Trophoblast cell (in vitro differentiated cells and primary cell): ENCODE measurements at regions not wholly inside any gene's neighbourhood (a gene's known extent, or its start where the extent isn't known, plus 50 kb on each side); places are given as distances from the start of the nearest gene placed in this dataset.

Experiments
- DNase-seq, 2 donors: peaks; one replicate each; pipeline ENCODE4 v3.0.0-alpha.2; 2016
- H2AFZ ChIP-seq: 2 replicates; pipeline ENCODE4 v1.6.1; 2013; ENCODE audit warnings: low read length, moderate library complexity, mild to moderate bottlenecking; ENCODE audit not compliant: insufficient read depth, poor library complexity
- H2AK5ac ChIP-seq: 2 replicates; pipeline ENCODE4 v1.6.1; 2013; ENCODE audit warnings: mild to moderate bottlenecking, low read length
- H2BK120ac ChIP-seq: 2 replicates; pipeline ENCODE4 v1.6.1; 2013; ENCODE audit warnings: low read length, mild to moderate bottlenecking, moderate library complexity; ENCODE audit not compliant: insufficient read depth, poor library complexity
- H2BK12ac ChIP-seq: 2 replicates; pipeline ENCODE4 v1.6.1; 2013; ENCODE audit warnings: mild to moderate bottlenecking, low read length, moderate library complexity
- H2BK5ac ChIP-seq: 2 replicates; pipeline ENCODE4 v1.6.1; 2013; ENCODE audit warnings: low read length, low read depth, moderate library complexity, mild to moderate bottlenecking; ENCODE audit not compliant: poor library complexity
- H3K14ac ChIP-seq: 2 replicates; pipeline ENCODE4 v1.6.1; 2013; ENCODE audit warnings: mild to moderate bottlenecking, low read length
- H3K18ac ChIP-seq: 2 replicates; pipeline ENCODE4 v1.6.1; 2013; ENCODE audit warnings: mild to moderate bottlenecking, low read length
- H3K23ac ChIP-seq: 2 replicates; pipeline ENCODE4 v1.6.1; 2013; ENCODE audit warnings: low read length
- H3K27ac ChIP-seq: 2 replicates; pipeline ENCODE4 v1.5.1; 2013; ENCODE audit warnings: low read depth, mild to moderate bottlenecking, inconsistent platforms, low read length, moderate library complexity
- H3K27me3 ChIP-seq: 2 replicates; pipeline ENCODE4 v1.6.1; 2013; ENCODE audit warnings: inconsistent platforms, mild to moderate bottlenecking, low read length, moderate library complexity; ENCODE audit not compliant: insufficient read depth
- H3K36me3 ChIP-seq, 2 experiments: 1 replicate in 1 of 2; 2 replicates in 1 of 2; pipeline ENCODE4 v1.6.1; 2013; ENCODE audit warnings: low read length in 2 of 2, mild to moderate bottlenecking in 2 of 2, moderate library complexity in 1 of 2; ENCODE audit not compliant: insufficient read depth in 2 of 2, control insufficient read depth in 1 of 2
- H3K4ac ChIP-seq: 2 replicates; pipeline ENCODE4 v1.6.1; 2013; ENCODE audit warnings: low read depth, mild to moderate bottlenecking, low read length, moderate library complexity
- H3K4me1 ChIP-seq, 2 experiments: 1 replicate in 1 of 2; 2 replicates in 1 of 2; pipeline ENCODE4 v1.6.1; 2013; ENCODE audit warnings: low read length in 2 of 2, mild to moderate bottlenecking in 2 of 2, moderate library complexity in 1 of 2; ENCODE audit not compliant: insufficient read depth in 2 of 2, control insufficient read depth in 1 of 2
- H3K4me2 ChIP-seq: 2 replicates; pipeline ENCODE4 v1.6.1; 2013; ENCODE audit warnings: inconsistent platforms, mild to moderate bottlenecking, low read length, moderate library complexity
- H3K4me3 ChIP-seq: 2 replicates; pipeline ENCODE4 v1.5.1; 2013; ENCODE audit warnings: mild to moderate bottlenecking, low read depth, low read length, inconsistent platforms
- H3K79me1 ChIP-seq: one replicate; pipeline ENCODE4 v1.6.1; 2013; ENCODE audit warnings: low read length
- H3K79me2 ChIP-seq: 2 replicates; pipeline ENCODE4 v1.6.1; 2013; ENCODE audit warnings: low read length, mild to moderate bottlenecking; ENCODE audit not compliant: control insufficient read depth, insufficient read depth, poor library complexity
- H3K9ac ChIP-seq: 2 replicates; pipeline ENCODE4 v1.6.1; 2013; ENCODE audit warnings: mild to moderate bottlenecking, low read length
- H3K9me3 ChIP-seq: 2 replicates; pipeline ENCODE4 v1.6.1; 2013; ENCODE audit warnings: low read depth, mild to moderate bottlenecking, control low read depth, inconsistent platforms, low read length; ENCODE audit not compliant: insufficient read depth
- H4K12ac ChIP-seq: 2 replicates; pipeline ENCODE4 v1.6.1; 2013; ENCODE audit warnings: low read depth, mild to moderate bottlenecking, low read length, moderate library complexity
- H4K8ac ChIP-seq: 2 replicates; pipeline ENCODE4 v1.6.1; 2013; ENCODE audit warnings: low read depth, mild to moderate bottlenecking, low read length, moderate library complexity
- H4K91ac ChIP-seq: one replicate; pipeline ENCODE4 v1.6.1; 2013; ENCODE audit warnings: low read depth, mild to moderate bottlenecking, low read length, moderate library complexity
- WGBS: extraction: QIAGEN DNeasy Blood & Tissue Kit; methylation state at CpG from one replicate; pipeline ENCODE4 v1.1.7; 2013; ENCODE audit warnings: missing lambda C conversion rate; ENCODE audit not compliant: insufficient read length, insufficient coverage; ENCODE audit errors: extremely low coverage; 5-methylcytosine and 5-hydroxymethylcytosine counted together

DNA sequence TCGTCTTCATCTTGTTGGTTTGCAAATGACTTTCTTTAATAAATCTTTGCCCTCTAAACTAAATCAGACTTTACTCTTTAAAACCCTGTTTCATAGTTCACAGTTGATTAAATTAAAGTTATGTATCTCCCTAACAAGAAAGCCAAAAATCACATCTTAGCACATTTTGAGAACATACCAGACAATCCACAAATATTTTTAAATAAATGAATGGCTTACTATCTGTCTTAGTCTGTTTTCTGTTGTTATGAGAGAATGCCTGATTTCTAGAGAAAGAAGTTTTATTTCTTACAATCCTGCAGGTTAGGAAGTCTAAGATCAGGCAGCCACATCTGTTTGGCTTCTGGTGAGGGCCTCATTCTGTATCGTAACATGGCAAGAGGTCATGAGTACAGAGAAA lies 1090.2 kb upstream of the PIK3C3 start:
- Histone ChIP-seq H3K4ac (no peak overlapping the region), H3K9me3 (peaks cover 2% of the 10 kb centered on the region), H2BK120ac (no peak overlapping the region), H4K91ac (no peak overlapping the region), H3K4me1 (peaks cover 0 to 4% of the 10 kb centered on the region in 2 experiments), H2BK12ac (no peak overlapping the region), H3K4me3 (no peak overlapping the region), H3K18ac (no peak overlapping the region), H2BK5ac (no peak overlapping the region), H3K27ac (no peak overlapping the region), H2AK5ac (no peak overlapping the region), H3K4me2 (no peak overlapping the region), H4K8ac (no peak overlapping the region), H3K79me1 (peaks cover 5% of the 10 kb centered on the region), H2AFZ (no peak overlapping the region), H4K12ac (no peak overlapping the region), H3K36me3 (no peaks in the 10 kb centered on the region), H3K27me3 (no peaks in the 10 kb centered on the region), H3K23ac (no peak overlapping the region), H3K79me2 (no peaks in the 10 kb centered on the region), H3K14ac (no peak overlapping the region), H3K9ac (no peak overlapping the region)
- no CpG with 5 or more reads among the region's 2 CpGs for WGBS
- no peak for DNase-seq

DNA sequence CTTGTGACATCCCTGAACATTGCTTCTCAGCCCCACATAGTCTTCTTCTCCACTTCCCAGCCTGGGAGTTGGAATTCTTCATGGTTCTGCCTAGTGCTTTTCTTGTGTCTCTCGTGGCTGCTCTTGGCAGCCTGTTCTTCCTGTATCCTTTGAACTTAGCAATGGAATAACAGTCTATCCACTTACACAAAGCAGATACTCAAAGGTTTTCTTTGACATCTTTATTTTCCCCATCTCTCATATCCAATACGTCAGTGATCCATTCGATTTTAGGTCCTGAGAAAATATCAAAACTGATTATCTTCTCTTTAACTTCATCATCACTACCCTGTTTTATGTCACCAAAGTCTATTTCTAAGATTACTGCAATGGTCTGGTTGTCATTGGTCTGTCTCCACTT lies 1091.2 kb upstream of the PIK3C3 start:
- H3K9me3 ChIP-seq, result peaks cover 2% of the 10 kb centered on the region
- H4K12ac ChIP-seq, result no peak overlapping the region
- no peak overlapping the region for H3K4ac ChIP-seq
- peaks cover 0 to 4% of the 10 kb centered on the region in 2 experiments for H3K4me1 ChIP-seq
- WGBS, result no CpG with 5 or more reads among the region's 3 CpGs
- no peaks in the 10 kb centered on the region for H3K79me2 ChIP-seq
- no peak overlapping the region for H3K14ac ChIP-seq
- no peak overlapping the region for H3K18ac ChIP-seq
- no peak overlapping the region for H3K9ac ChIP-seq
- H3K79me1 ChIP-seq, result peaks cover 5% of the 10 kb centered on the region
- no peak overlapping the region for H3K4me2 ChIP-seq
- no peak overlapping the region for H2AK5ac ChIP-seq
- H3K23ac ChIP-seq, result no peak overlapping the region
- H3K36me3 ChIP-seq, result no peaks in the 10 kb centered on the region
- no peak overlapping the region for H4K8ac ChIP-seq
- no peaks in the 10 kb centered on the region for H3K27me3 ChIP-seq
- H2BK5ac ChIP-seq, result no peak overlapping the region
- H3K27ac ChIP-seq, result no peak overlapping the region
- no peak overlapping the region for H2AFZ ChIP-seq
- no peak overlapping the region for H2BK12ac ChIP-seq
- H2BK120ac ChIP-seq, result no peak overlapping the region
- H4K91ac ChIP-seq, result no peak overlapping the region
- H3K4me3 ChIP-seq, result no peak overlapping the region
- no peak for DNase-seq

DNA sequence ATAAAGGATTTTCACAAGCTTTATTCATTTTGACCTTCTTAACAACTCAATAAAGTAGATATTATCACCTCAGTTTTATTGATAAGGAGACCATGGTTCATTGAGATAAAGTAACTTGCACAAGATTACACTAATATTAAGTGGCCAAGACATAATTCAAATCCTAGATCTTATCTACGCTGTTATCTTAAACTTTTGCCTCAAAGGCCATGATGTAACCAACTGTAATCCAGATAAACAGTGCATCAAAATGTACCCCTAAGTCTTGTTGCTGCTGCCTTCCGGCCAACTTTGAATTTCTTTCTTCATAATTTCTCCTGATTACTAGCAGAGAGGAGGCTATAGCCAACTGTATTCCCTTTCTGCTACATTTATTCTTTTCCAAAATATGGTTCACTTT lies 1094.8 kb upstream of the PIK3C3 start:
- Histone ChIP-seq H2BK5ac (no peak overlapping the region), H3K9me3 (no peaks in the 10 kb centered on the region), H2AK5ac (no peak overlapping the region), H3K27ac (no peak overlapping the region), H4K8ac (no peak overlapping the region), H4K12ac (no peak overlapping the region), H3K18ac (no peak overlapping the region), H3K4me1 (no peaks in the 10 kb centered on the region), H3K4ac (no peak overlapping the region), H3K23ac (no peak overlapping the region), H3K4me3 (no peak overlapping the region), H2AFZ (no peak overlapping the region), H3K79me1 (no peaks in the 10 kb centered on the region), H3K4me2 (no peak overlapping the region), H3K79me2 (no peaks in the 10 kb centered on the region), H3K36me3 (no peaks in the 10 kb centered on the region), H2BK120ac (no peak overlapping the region), H3K27me3 (no peaks in the 10 kb centered on the region), H4K91ac (no peak overlapping the region), H3K9ac (no peak overlapping the region), H3K14ac (no peak overlapping the region), H2BK12ac (no peak overlapping the region)
- no CpG with 5 or more reads among the region's 2 CpGs for WGBS
- peak in 1 of 2 donors; percentile 5 for DNase-seq

- no CpG with 5 or more reads among the region's 4 CpGs for WGBS
Observed at GRCh38 chr18:40855661-40856060, 1099.4 kb upstream of the PIK3C3 start.

More at GRCh38 chr18:40855661-40856060, 1099.4 kb upstream of the PIK3C3 start:
- H3K36me3 ChIP-seq, result no peaks in the 10 kb centered on the region
- H3K4me2 ChIP-seq, result no peak overlapping the region
- H3K79me1 ChIP-seq, result no peaks in the 10 kb centered on the region
- H3K27me3 ChIP-seq, result no peaks in the 10 kb centered on the region
- no peak overlapping the region for H3K23ac ChIP-seq
- no peaks in the 10 kb centered on the region for H3K4me1 ChIP-seq
- H3K14ac ChIP-seq, result no peak overlapping the region
- H3K4me3 ChIP-seq, result no peak overlapping the region
- H3K27ac ChIP-seq, result no peak overlapping the region
- H4K8ac ChIP-seq, result no peak overlapping the region
- H3K9ac ChIP-seq, result no peak overlapping the region
- no peaks in the 10 kb centered on the region for H3K9me3 ChIP-seq
- no peak overlapping the region for H3K4ac ChIP-seq
- no peaks in the 10 kb centered on the region for H3K79me2 ChIP-seq
- H4K12ac ChIP-seq, result no peak overlapping the region
- no peak overlapping the region for H4K91ac ChIP-seq
- no peak for DNase-seq
- H2BK5ac ChIP-seq, result no peak overlapping the region
- no peak overlapping the region for H2AFZ ChIP-seq
- H2AK5ac ChIP-seq, result no peak overlapping the region
- no peak overlapping the region for H2BK12ac ChIP-seq
- H3K18ac ChIP-seq, result no peak overlapping the region
- no peak overlapping the region for H2BK120ac ChIP-seq
